ENCODE measurements at regions not wholly inside any gene's neighbourhood (a gene's known extent, or its start where the extent isn't known, plus 50 kb on each side); places are given as distances from the start of the nearest gene placed in this dataset.

DNA sequence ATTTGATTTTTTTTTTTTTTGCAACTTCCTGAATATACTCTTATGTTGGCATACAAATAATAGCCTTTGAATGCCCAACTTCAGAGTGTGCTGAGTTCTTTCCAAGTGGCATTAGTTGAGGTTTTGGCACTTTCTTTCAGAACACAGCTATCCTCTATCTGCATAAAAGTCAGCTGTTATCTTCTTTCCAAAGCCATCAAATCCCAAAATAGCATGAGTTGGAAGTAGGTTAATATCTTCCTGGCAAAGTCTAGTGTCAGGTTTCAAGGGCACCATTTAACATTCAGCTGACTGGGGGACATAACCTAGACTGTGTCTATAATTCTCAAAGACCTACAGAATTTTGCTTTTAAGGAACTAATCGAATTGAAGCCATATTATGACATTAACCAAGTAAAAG is 223.9 kb downstream of the PLPP3 start:
- Histone ChIP-seq H3K4me3 (no peak overlapping the region), H3K27me3 (no peaks in the 10 kb centered on the region), H3K27ac (peak overlapping the region; percentile 36 to 83), H3K4me1 (peaks cover 0 to 37% of the 10 kb centered on the region in 2 donors), H3K9me3 (no peaks in the 10 kb centered on the region), H3K36me3 (no peaks in the 10 kb centered on the region)
- TF ChIP-seq, protein P1, sequence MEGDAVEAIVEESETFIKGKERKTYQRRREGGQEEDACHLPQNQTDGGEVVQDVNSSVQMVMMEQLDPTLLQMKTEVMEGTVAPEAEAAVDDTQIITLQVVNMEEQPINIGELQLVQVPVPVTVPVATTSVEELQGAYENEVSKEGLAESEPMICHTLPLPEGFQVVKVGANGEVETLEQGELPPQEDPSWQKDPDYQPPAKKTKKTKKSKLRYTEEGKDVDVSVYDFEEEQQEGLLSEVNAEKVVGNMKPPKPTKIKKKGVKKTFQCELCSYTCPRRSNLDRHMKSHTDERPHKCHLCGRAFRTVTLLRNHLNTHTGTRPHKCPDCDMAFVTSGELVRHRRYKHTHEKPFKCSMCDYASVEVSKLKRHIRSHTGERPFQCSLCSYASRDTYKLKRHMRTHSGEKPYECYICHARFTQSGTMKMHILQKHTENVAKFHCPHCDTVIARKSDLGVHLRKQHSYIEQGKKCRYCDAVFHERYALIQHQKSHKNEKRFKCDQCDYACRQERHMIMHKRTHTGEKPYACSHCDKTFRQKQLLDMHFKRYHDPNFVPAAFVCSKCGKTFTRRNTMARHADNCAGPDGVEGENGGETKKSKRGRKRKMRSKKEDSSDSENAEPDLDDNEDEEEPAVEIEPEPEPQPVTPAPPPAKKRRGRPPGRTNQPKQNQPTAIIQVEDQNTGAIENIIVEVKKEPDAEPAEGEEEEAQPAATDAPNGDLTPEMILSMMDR (IDR thresholded peaks at IDR 0.05) = no peak
- no peak for DNase-seq (ENCODE audit: low spot score)

DNA sequence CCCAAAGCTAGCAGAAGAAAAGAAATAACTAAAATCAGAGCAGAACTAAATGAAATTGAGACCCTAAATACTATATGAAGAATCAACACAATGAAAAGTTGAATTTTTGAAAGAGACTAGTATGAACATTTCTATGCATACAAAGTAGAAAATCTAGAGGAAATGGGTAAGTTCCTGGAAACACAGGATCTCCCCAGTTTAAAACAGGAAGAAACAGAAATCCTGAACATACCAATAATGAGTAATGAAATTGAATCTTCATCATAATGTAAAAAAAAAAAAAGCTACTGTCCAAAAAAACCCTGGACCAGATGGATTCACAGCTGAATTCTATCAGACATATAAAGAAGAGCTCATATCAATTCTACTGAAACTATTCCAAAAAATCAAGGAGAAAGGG is 233.5 kb downstream of the PLPP3 start:
- H3K27ac ChIP-seq = no peak overlapping the region
- TF ChIP-seq, protein P1 (IDR thresholded peaks at IDR 0.05) = no peak
- H3K4me3 ChIP-seq = no peak overlapping the region
- H3K36me3 ChIP-seq = no peaks in the 10 kb centered on the region
- DNase-seq (ENCODE audit: low spot score) = no peak
- H3K9me3 ChIP-seq = peaks cover 0 to 13% of the 10 kb centered on the region in 2 donors
- no peaks in the 10 kb centered on the region for H3K4me1 ChIP-seq
- no peaks in the 10 kb centered on the region for H3K27me3 ChIP-seq

DNA sequence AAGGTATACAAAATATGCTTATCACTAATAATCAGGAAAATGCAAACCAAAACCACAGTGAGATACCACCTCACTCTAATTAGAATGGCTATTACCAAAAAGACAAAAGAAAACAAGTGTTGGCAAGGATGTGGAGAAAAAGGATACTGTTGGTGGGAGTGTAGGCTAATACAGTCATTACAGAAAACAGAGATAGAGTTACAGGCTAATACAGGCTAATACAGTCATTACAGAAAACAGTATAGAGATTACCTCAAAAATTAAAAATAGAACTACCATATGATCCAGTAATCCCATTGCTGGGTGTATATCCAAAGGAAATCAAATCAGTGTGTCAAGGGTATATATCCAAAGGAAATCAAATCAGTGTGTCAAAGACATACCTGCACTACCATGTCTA is 238.4 kb downstream of the PLPP3 start:
- Histone ChIP-seq H3K27ac (no peak overlapping the region), H3K27me3 (no peaks in the 10 kb centered on the region), H3K4me1 (no peaks in the 10 kb centered on the region), H3K4me3 (no peak overlapping the region), H3K9me3 (peaks cover 0 to 13% of the 10 kb centered on the region in 2 donors), H3K36me3 (no peaks in the 10 kb centered on the region)
- TF ChIP-seq, protein P1 (IDR thresholded peaks at IDR 0.05) = no peak
- no peak for DNase-seq (ENCODE audit: low spot score)

DNA sequence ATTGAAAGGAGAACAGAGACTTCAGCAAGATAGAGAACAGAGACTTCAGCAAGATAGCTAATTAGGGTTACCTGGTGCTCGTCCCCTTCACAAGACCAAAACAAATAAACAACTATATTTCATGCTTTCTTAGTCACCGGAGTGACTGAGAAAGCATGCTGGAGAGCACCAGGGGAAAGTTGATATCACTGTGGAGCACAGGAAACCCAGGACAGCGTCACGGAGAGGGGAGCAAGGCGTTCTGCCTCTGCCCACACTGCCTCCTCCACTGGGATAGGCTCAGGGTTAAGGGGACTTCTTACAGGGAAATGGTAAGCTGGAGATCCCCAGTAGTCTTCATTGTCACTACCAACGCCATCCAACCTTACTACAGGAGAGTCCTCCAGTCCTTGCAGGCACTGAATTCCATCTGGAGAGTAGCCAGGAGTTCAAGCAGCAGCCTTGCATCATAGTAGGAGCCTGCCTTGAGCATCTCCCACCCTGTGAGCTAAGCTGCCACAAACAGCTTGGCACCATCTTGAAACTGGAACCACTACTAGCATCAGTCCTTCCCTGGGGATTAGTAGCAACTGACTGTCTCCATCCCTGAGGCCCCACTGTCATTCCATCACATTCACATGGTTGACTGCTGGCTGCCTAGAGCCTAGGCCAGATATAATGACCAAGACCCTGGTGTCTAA is 239.4 kb downstream of the PLPP3 start:
- Histone ChIP-seq H3K9me3 (peaks cover 0 to 13% of the 10 kb centered on the region in 2 donors), H3K36me3 (no peaks in the 10 kb centered on the region), H3K4me1 (no peaks in the 10 kb centered on the region), H3K4me3 (no peak overlapping the region), H3K27ac (no peak overlapping the region), H3K27me3 (no peaks in the 10 kb centered on the region)
- no peak for DNase-seq (ENCODE audit: low spot score)
- TF ChIP-seq, protein P1 (IDR thresholded peaks at IDR 0.05) = no peak

DNA sequence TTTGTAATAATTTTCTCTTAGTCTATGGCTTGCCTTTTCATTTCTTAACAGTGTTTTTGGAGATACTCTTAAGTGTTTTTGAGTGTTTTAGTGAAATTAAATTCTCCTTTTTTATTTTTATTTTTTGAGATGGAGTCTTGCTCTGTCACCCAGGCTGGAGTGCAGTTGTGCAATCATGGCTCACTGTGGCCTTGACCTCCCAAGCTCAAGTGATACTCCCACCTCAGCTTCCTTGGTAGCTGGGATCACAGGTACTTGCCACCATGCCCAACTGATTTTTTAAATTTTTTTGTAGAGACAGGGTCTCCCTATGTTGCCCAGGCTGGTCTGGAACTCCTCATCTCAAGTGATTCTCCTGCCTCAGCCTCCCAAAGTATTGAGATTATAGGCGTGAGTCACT is 240.3 kb downstream of the PLPP3 start:
- Histone ChIP-seq H3K9me3 (peaks cover 0 to 6% of the 10 kb centered on the region in 2 donors), H3K4me3 (no peak overlapping the region), H3K4me1 (no peaks in the 10 kb centered on the region), H3K27me3 (no peaks in the 10 kb centered on the region), H3K36me3 (no peaks in the 10 kb centered on the region), H3K27ac (no peak overlapping the region)
- TF ChIP-seq, protein P1 (IDR thresholded peaks at IDR 0.05) = no peak
- DNase-seq (ENCODE audit: low spot score) = no peak

DNA sequence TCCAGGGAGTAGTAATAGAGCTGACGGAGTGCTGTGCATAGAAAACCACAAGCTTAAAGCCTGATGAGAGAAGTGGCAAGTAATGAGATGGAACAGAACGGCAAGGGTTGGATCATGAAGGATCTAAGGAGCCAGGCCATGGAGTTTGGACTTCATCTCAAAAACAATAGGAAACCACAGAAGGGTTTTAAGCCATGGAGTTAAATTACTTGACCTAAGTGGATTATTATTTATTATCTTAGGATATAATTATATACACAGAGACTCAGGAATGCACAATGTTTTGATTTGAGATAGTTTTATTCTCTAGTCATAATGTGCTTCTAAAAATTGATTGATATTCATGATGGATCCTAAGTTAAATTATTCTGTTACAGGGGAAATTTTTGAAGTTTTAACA is 242.4 kb downstream of the PLPP3 start:
- no peak overlapping the region for H3K4me3 ChIP-seq
- no peaks in the 10 kb centered on the region for H3K27me3 ChIP-seq
- no peak for DNase-seq (ENCODE audit: low spot score)
- no peak overlapping the region for H3K27ac ChIP-seq
- TF ChIP-seq, protein P1 (IDR thresholded peaks at IDR 0.05) = no peak
- H3K9me3 ChIP-seq = no peaks in the 10 kb centered on the region
- no peaks in the 10 kb centered on the region for H3K4me1 ChIP-seq
- H3K36me3 ChIP-seq = no peaks in the 10 kb centered on the region
